Heart right ventricle (tissue), 16 donors: ENCODE measurements at regions not wholly inside any gene's neighbourhood (a gene's known extent, or its start where the extent isn't known, plus 50 kb on each side); places are given as distances from the start of the nearest gene placed in this dataset.

ENCODE experiments used
- ATAC-seq, 8 donors: fragments of 200-7000 bp; cut with Tn5 transposase; one replicate each; pipeline ENCODE4 v1.9.1; 2020; ENCODE audit warnings: mild to moderate bottlenecking in 8 of 8, moderate library complexity in 8 of 8, moderate number of reproducible peaks in 1 of 8
- DNase-seq, 2 donors: peaks; one replicate each; pipeline ENCODE4 v3.0.0-alpha.2; 2020
- H3K27ac ChIP-seq, 10 donors: fragments of 200-600 bp; sonication (generic) in 2 of 10; one replicate each; pipeline versions ENCODE4 v1.5.0 to v1.8.0; 2020 to 2022; ENCODE audit warnings: mild to moderate bottlenecking in 3 of 10
- H3K27me3 ChIP-seq, 7 donors: fragments of 200-600 bp; one replicate each; pipeline ENCODE4 v1.8.0; 2021 to 2022; ENCODE audit warnings: mild to moderate bottlenecking in 2 of 7
- H3K36me3 ChIP-seq, 9 donors: fragments of 200-600 bp; sonication (generic) in 1 of 9; one replicate each; pipeline versions ENCODE4 v1.5.0 to v1.8.0; 2020 to 2022; ENCODE audit warnings: mild to moderate bottlenecking in 2 of 9
- H3K4me1 ChIP-seq, 9 donors: fragments of 200-600 bp; sonication (generic) in 1 of 9; one replicate each; pipeline versions ENCODE4 v1.5.0 to v1.8.0; 2020 to 2022; ENCODE audit warnings: mild to moderate bottlenecking in 4 of 9
- H3K4me3 ChIP-seq, 10 donors: fragments of 200-600 bp; sonication (generic) in 2 of 10; one replicate each; pipeline versions ENCODE4 v1.5.0 to v1.8.0; 2020 to 2022; ENCODE audit warnings: mild to moderate bottlenecking in 7 of 10, moderate library complexity in 2 of 10
- H3K9me3 ChIP-seq, 11 donors: fragments of 200-600 bp in 10 of 11; sonication (generic) in 2 of 11; one replicate each; pipeline versions ENCODE4 v1.5.0 to v1.8.0; 2013 to 2022; ENCODE audit warnings: mild to moderate bottlenecking in 2 of 11, control low read depth in 1 of 11, moderate library complexity in 1 of 11
- CTCF ChIP-seq, 9 donors: fragments of 200-600 bp; sonication (generic) in 2 of 9; IDR thresholded peaks; one replicate each; pipeline versions ENCODE4 v1.5.0 to v1.8.0; 2021 to 2022; ENCODE audit warnings: antibody characterized with exemption in 9 of 9, mild to moderate bottlenecking in 5 of 9, moderate library complexity in 1 of 9
- WGBS, 2 donors: extraction: QIAGEN DNeasy Blood & Tissue Kit; methylation state at CpG; one replicate each; pipeline ENCODE4 v1.1.7; 2013; ENCODE audit warnings: inconsistent platforms in 1 of 2; 5-methylcytosine and 5-hydroxymethylcytosine counted together
- intact Hi-C, 10 donors: fragments of 100-400 bp; cut with DNase I; formaldehyde crosslinking; loops; one replicate each; pipeline versions ENCODE4 v1.11.1 to v1.14.2; 2022
- donor health status: Arrhythmogenic right ventricular cardiomyopathy.
- donor health status: ischemic (EF 13 %, LVEDD 7.1; RV severe dilation, severe dysfunction).
- donor health status: healthy with polysubstance abuse.
- donor health status: DM: no; HTN: yes; CAD: no.
- donor health status: DM: no; HTN: no; CAD: no.
- donor health status: ischemic (EF 25% LVEDD 6.9; RV normal size, moderate dysfunction).
- donor health status: ischemic (EF 25% LVEDD 5.7; RV mildly dilated, moderate dysfunction).
- donor health status: healthy.
- donor health status: DM: yes; HTN: yes; CAD: no.
- donor health status: Ischemic cardiomyopathy.
- donor health status: ischemic (EF 35%, LVEDD 5.7; RV mildly dilated, moderate dysfunction).
- donor health status: nonischemic (EF 11% LVEDD 7.7; RV severe dilation, severe dysfunction).
- donor health status: DM: yes; HTN: yes; CAD: no.
- donor health status: PGD.
- donor health status: ischemic (EF 29% LVEDD 5.4; RV normal size, mild dysfunction).
- donor health status: nonischemic (EF 23%, LVEDD 6.1; RV moderate dilation, normal function).

- no peak for ATAC-seq
- no peak for TF ChIP-seq CTCF (IDR thresholded peaks at IDR 0.05)
- DNase-seq, result no peak
- H3K4me1 ChIP-seq, result no peaks in the 10 kb centered on the region
- H3K27ac ChIP-seq, result no peak overlapping the region
- H3K4me3 ChIP-seq, result no peak overlapping the region
- 92% methylated on average over 1 of the region's 1 CpG for WGBS, 2 donors
- H3K9me3 ChIP-seq, result peaks cover 0 to 51% (median 17%) of the 10 kb centered on the region in 11 donors
- no peaks in the 10 kb centered on the region for H3K36me3 ChIP-seq
- intact Hi-C loops, result no loop called here
- no peaks in the 10 kb centered on the region for H3K27me3 ChIP-seq
These were observed 241.4 kb upstream of the SOX2 start for GRCh38 chr3:181470349-181470748.

DNA sequence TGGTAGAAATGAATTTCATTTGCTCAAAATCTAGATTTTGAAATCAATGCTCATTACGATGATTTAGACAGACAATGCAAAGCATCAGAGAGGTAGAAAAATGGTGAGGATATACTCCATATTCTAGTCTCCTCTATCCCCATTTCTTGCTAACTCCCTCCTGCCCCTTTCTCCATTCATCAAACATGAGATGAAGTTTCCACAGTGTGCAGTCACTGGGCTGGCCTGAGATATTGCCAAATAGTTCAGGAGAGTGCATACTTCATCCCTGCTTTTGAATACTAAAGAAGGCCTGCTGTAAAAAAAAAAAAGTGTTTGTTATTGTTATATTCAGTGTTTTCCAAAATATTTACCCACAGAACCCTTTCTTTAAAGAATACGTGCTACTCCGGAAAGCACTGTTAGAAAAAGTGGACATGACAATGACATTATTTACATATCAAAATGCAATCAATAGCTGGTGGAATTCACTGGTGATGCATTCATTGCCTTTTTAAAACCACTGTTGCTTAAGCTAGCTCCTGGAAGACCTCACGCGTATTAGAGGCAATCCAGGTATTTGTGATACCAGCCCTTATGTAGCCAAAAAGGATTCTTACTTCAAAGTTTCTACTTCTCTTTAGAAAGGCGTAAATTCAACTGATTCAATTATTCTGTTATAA lies 247.6 kb upstream of the SOX2 start:
- H3K27me3 ChIP-seq, result no peaks in the 10 kb centered on the region
- no peak overlapping the region for H3K4me3 ChIP-seq
- intact Hi-C loops, result no loop called here
- H3K9me3 ChIP-seq, result no peaks in the 10 kb centered on the region
- DNase-seq (no peak), ATAC-seq (no peak)
- no peak overlapping the region for H3K27ac ChIP-seq
- TF ChIP-seq CTCF (IDR thresholded peaks at IDR 0.05), result no peak
- 78 to 82% methylated on average over 6 of the region's 6 CpGs for WGBS, 2 donors
- no peaks in the 10 kb centered on the region for H3K4me1 ChIP-seq
- no peaks in the 10 kb centered on the region for H3K36me3 ChIP-seq

DNA sequence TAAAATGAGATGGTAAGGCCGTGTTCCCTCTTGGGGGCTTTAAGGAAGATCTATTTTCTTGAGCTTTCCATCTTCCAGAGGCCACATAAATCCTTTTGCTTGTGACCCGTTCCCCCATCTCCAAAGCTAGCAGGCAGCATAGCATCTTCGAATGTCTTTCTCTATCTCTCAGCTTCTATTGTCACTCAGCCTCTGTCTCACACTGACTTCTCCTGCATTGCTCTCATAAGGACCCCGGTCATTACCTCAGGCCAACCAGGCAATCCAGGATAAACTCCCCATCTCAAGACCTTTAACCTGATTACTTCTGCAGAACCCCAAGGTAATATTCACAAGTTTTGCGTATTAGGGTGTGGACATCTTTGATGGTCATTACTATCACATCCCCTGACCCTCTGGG lies 250.3 kb upstream of the SOX2 start:
- WGBS, 2 donors, result 80 to 81% methylated on average over 5 of the region's 5 CpGs
- Histone ChIP-seq H3K27me3 (no peaks in the 10 kb centered on the region), H3K27ac (no peak overlapping the region), H3K36me3 (no peaks in the 10 kb centered on the region), H3K4me3 (no peak overlapping the region), H3K9me3 (no peaks in the 10 kb centered on the region), H3K4me1 (no peaks in the 10 kb centered on the region)
- DNase-seq (no peak), ATAC-seq (no peak)
- no peak for TF ChIP-seq CTCF (IDR thresholded peaks at IDR 0.05)
- intact Hi-C loops, result no loop called here

- Histone ChIP-seq H3K27ac (no peak overlapping the region), H3K27me3 (no peaks in the 10 kb centered on the region), H3K4me1 (no peaks in the 10 kb centered on the region), H3K36me3 (no peaks in the 10 kb centered on the region), H3K4me3 (no peak overlapping the region), H3K9me3 (no peaks in the 10 kb centered on the region)
- no peak for ATAC-seq
- intact Hi-C loops, result no loop called here
- TF ChIP-seq CTCF (IDR thresholded peaks at IDR 0.05), result no peak
- WGBS, 2 donors, result 80 to 87% methylated on average over 2 of the region's 2 CpGs
- DNase-seq, result no peak
These were observed 252.2 kb upstream of the SOX2 start for GRCh38 chr3:181459516-181459915.
